Caco-2 (cell line): ENCODE measurements at regions not wholly inside any gene's neighbourhood (a gene's known extent, or its start where the extent isn't known, plus 50 kb on each side); places are given as distances from the start of the nearest gene placed in this dataset.

ENCODE experiments used
- BruUV-seq: library from RNA; stranded (reverse); fragments of 400-500 nt; replicated peaks from 2 replicates; lab custom pipeline; 2021; lab: Mats Ljungman, UMichigan
- CTCF ChIA-PET: fragments of 300-600 bp; sonication (Branson Sonifier 250); formaldehyde crosslinking; loops from one replicate; lab custom pipeline; 2022; ENCODE audit warnings: antibody characterized with exemption; lab: Charles Lee
- POLR2A ChIA-PET: fragments of 300-600 bp; sonication (Branson Sonifier 250); formaldehyde crosslinking; loops from one replicate; lab custom pipeline; 2022; ENCODE audit warnings: antibody characterized with exemption; lab: Charles Lee
- DNase-seq, 2 experiments: peaks; one replicate each; pipeline versions ENCODE4 v3.0.0 to v3.0.0-alpha.2; 2020 to 2022
- H3K27me3 ChIP-seq: replicated peaks from 2 replicates; pipeline ENCODE4 v1.6.0; 2011; ENCODE audit warnings: low read length; ENCODE audit not compliant: control insufficient read depth, insufficient read depth
- H3K36me3 ChIP-seq: 2 replicates; pipeline ENCODE4 v1.5.1; 2011; ENCODE audit warnings: low read length; ENCODE audit not compliant: control insufficient read depth, insufficient read depth
- H3K4me1 ChIP-seq: fragments of 250-450 bp; sonication (Bioruptor Pico); 2 replicates; pipeline ENCODE4 v1.5.1; 2020; ENCODE audit warnings: mild to moderate bottlenecking
- H3K4me3 ChIP-seq: 2 replicates; pipeline ENCODE4 v1.5.1; 2011; ENCODE audit warnings: low read depth, mild to moderate bottlenecking, control low read depth, low read length
- H3K9me3 ChIP-seq: fragments of 250-450 bp; sonication (Bioruptor Pico); 2 replicates; pipeline ENCODE4 v1.5.1; 2020; ENCODE audit warnings: mild to moderate bottlenecking, moderate library complexity
- H3K27ac Mint-ChIP-seq: one replicate; pipeline ENCODE4 v1.8.0; 2022; ENCODE audit warnings: mixed read lengths; ENCODE audit not compliant: unreplicated experiment
- H3K27me3 Mint-ChIP-seq: one replicate; pipeline ENCODE4 v1.8.0; 2022; ENCODE audit warnings: mixed read lengths; ENCODE audit not compliant: insufficient read depth, unreplicated experiment
- H3K36me3 Mint-ChIP-seq: one replicate; pipeline ENCODE4 v1.8.0; 2022; ENCODE audit warnings: mild to moderate bottlenecking, mixed read lengths; ENCODE audit not compliant: insufficient read depth, unreplicated experiment
- H3K4me1 Mint-ChIP-seq: one replicate; pipeline ENCODE4 v1.8.0; 2022; ENCODE audit warnings: low read depth, mixed read lengths; ENCODE audit not compliant: unreplicated experiment
- H3K4me3 Mint-ChIP-seq: one replicate; pipeline ENCODE4 v1.8.0; 2022; ENCODE audit warnings: mild to moderate bottlenecking, moderate library complexity, mixed read lengths; ENCODE audit not compliant: unreplicated experiment
- H3K9me3 Mint-ChIP-seq: one replicate; pipeline ENCODE4 v1.8.0; 2022; ENCODE audit warnings: mixed read lengths; ENCODE audit not compliant: unreplicated experiment
- intact Hi-C: fragments of 100-400 bp; cut with micrococcal nuclease; formaldehyde crosslinking; loops from one replicate; pipeline ENCODE4 v1.10.0; 2022; ENCODE audit not compliant: unreplicated experiment
- TF ChIP-seq, protein P1 (sequence below), 2 experiments: fragments of 200-600 bp in 1 of 2; IDR thresholded peaks; 1 replicate in 1 of 2; 2 replicates in 1 of 2; pipeline versions ENCODE4 v1.5.1 to v1.8.0; 2011 to 2022; ENCODE audit warnings: antibody characterized with exemption in 1 of 2, control low read depth in 1 of 2, inconsistent platforms in 1 of 2, low read depth in 1 of 2, low read length in 1 of 2, mild to moderate bottlenecking in 1 of 2, moderate library complexity in 1 of 2; ENCODE audit not compliant: insufficient read depth in 1 of 2, severe bottlenecking in 1 of 2, unreplicated experiment in 1 of 2

DNA sequence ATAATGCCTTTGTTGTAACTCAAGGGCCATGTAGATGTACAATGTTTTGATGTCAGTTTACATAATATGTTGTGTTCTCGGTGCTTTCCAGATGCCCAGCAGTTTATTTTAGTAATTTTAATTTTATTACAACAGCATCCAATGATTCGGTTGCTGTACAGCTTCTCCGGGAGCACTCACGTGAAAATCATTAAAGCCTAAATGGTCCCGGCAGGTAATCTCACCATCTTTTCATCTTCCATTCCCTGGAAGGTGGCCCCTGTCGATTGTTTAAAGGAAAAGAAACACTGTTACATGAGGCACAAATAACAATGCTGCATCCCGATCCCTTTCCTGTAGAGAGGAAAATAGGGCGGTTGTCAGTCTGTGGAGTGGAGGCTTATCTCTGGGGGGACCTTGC, 498.1 kb downstream of the SLC4A3 start:
- Mint-ChIP-seq H3K4me3 (no peak overlapping the region), H3K27me3 (peaks cover 3% of the 10 kb centered on the region), H3K9me3 (no peaks in the 10 kb centered on the region), H3K36me3 (no peaks in the 10 kb centered on the region), H3K27ac (no peak overlapping the region), H3K4me1 (no peaks in the 10 kb centered on the region)
- no peaks in the 10 kb centered on the region; the same call in 1 of the 2 replicates for H3K4me1 ChIP-seq
- no peaks in the 10 kb centered on the region for H3K36me3 ChIP-seq
- H3K27me3 ChIP-seq, result no peaks in the 10 kb centered on the region
- BruUV-seq, result no TSS peak
- H3K9me3 ChIP-seq, result 0 out of 2 replicates have a peak, but pooled peaks cover 3% of the 10 kb centered on the region
- ChIA-PET POLR2A (no interaction called here), CTCF (no interaction called here)
- DNase-seq, result no peak
- intact Hi-C loops, result no loop called here
- TF ChIP-seq, protein P1, sequence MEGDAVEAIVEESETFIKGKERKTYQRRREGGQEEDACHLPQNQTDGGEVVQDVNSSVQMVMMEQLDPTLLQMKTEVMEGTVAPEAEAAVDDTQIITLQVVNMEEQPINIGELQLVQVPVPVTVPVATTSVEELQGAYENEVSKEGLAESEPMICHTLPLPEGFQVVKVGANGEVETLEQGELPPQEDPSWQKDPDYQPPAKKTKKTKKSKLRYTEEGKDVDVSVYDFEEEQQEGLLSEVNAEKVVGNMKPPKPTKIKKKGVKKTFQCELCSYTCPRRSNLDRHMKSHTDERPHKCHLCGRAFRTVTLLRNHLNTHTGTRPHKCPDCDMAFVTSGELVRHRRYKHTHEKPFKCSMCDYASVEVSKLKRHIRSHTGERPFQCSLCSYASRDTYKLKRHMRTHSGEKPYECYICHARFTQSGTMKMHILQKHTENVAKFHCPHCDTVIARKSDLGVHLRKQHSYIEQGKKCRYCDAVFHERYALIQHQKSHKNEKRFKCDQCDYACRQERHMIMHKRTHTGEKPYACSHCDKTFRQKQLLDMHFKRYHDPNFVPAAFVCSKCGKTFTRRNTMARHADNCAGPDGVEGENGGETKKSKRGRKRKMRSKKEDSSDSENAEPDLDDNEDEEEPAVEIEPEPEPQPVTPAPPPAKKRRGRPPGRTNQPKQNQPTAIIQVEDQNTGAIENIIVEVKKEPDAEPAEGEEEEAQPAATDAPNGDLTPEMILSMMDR (IDR thresholded peaks at IDR 0.05; ENCODE audit: insufficient read depth in 1 of 2, low read depth in 1 of 2, low read length in 1 of 2, severe bottlenecking in 1 of 2, unreplicated experiment in 1 of 2), result no peak
- H3K4me3 ChIP-seq, result no peak overlapping the region

DNA sequence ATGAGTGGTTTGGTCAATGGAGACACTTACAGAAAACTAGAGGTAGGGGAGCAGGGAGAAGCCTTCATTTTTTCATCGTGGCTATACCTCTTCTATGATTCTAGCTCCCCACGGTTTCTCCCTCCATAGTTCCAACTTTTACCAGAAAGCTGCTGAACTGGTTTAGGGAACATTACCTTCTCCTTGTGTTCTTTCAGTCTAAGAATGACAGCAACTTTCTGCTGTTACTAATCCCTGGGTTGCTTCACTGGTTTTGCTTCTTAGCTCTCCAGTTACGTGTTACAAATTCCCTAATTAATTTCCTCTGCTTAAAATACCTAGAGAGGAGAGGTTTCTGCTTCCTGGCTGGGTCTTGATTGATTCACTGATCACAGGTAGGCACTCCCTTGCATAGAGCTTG, 499.9 kb downstream of the SLC4A3 start:
- CTCF ChIA-PET, result no interaction called here

DNA sequence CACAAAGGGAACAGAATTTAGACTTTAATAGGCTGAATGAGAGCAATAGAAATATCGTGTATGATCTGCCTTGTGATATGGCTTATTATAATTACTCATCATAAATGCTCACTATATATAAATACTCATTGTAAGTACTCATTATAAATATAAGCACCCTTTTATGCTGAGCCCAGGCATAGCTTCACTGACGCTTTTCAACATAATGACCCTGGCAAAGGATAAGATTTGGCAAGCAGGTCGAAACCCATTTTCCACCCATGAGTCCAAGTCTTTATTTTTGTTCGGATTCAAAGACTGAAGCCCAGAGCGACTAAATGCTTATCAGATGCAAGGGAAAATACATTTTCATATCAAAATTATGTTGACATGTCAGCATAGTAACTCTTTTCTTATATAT, 500.4 kb downstream of the SLC4A3 start:
- ChIA-PET POLR2A (no interaction called here), CTCF (no interaction called here)
- TF ChIP-seq, protein P1 (IDR thresholded peaks at IDR 0.05; ENCODE audit: insufficient read depth in 1 of 2, low read depth in 1 of 2, low read length in 1 of 2, severe bottlenecking in 1 of 2, unreplicated experiment in 1 of 2), result no peak
- Mint-ChIP-seq H3K27ac (no peak overlapping the region), H3K27me3 (peaks cover 3% of the 10 kb centered on the region), H3K36me3 (no peaks in the 10 kb centered on the region), H3K4me3 (no peak overlapping the region), H3K9me3 (no peaks in the 10 kb centered on the region), H3K4me1 (no peaks in the 10 kb centered on the region)
- DNase-seq, result no peak
- Histone ChIP-seq H3K27me3 (no peaks in the 10 kb centered on the region), H3K4me3 (no peak overlapping the region), H3K36me3 (no peaks in the 10 kb centered on the region), H3K4me1 (no peaks in the 10 kb centered on the region; the same call in 1 of the 2 replicates), H3K9me3 (0 out of 2 replicates have a peak, but pooled peaks cover 4% of the 10 kb centered on the region)
- intact Hi-C loops, result no loop called here
- BruUV-seq, result no TSS peak

More for the DNA sequence above, 499.9 kb downstream of the SLC4A3 start:
- H3K27me3 Mint-ChIP-seq, result peaks cover 3% of the 10 kb centered on the region
- BruUV-seq, result no TSS peak
- H3K27ac Mint-ChIP-seq, result no peak overlapping the region
- intact Hi-C loops, result no loop called here
- H3K4me3 Mint-ChIP-seq, result no peak overlapping the region
- H3K36me3 Mint-ChIP-seq, result no peaks in the 10 kb centered on the region
- H3K9me3 ChIP-seq, result 0 out of 2 replicates have a peak, but pooled peaks cover 4% of the 10 kb centered on the region
- POLR2A ChIA-PET, result no interaction called here
- H3K4me3 ChIP-seq, result no peak overlapping the region
- H3K4me1 ChIP-seq, result no peaks in the 10 kb centered on the region; the same call in 1 of the 2 replicates
- no peaks in the 10 kb centered on the region for H3K9me3 Mint-ChIP-seq
- DNase-seq, result no peak
- no peaks in the 10 kb centered on the region for H3K27me3 ChIP-seq
- H3K4me1 Mint-ChIP-seq, result no peaks in the 10 kb centered on the region
- H3K36me3 ChIP-seq, result no peaks in the 10 kb centered on the region
- TF ChIP-seq, protein P1 (IDR thresholded peaks at IDR 0.05; ENCODE audit: insufficient read depth in 1 of 2, low read depth in 1 of 2, low read length in 1 of 2, severe bottlenecking in 1 of 2, unreplicated experiment in 1 of 2), result no peak
